ENCODE measurements at regions not wholly inside any gene's neighbourhood (a gene's known extent, or its start where the extent isn't known, plus 50 kb on each side); places are given as distances from the start of the nearest gene placed in this dataset.

GRCh38 chr3:72223628-72224027 is 438.7 kb upstream of the PROK2 start:
- TF ChIP-seq CTCF (conservative IDR thresholded peaks at IDR 0.05; ENCODE audit: low read depth, low read length) (no peak), EZH2 (IDR thresholded peaks at IDR 0.05; ENCODE audit: borderline replicate concordance, low read depth, low read length, poor library complexity, severe bottlenecking) (no peak)
